ENCODE measurements at regions not wholly inside any gene's neighbourhood (a gene's known extent, or its start where the extent isn't known, plus 50 kb on each side); places are given as distances from the start of the nearest gene placed in this dataset.

- DNase-seq, result no peak
Observed at GRCh38 chr16:48435318-48435680, 50.1 kb upstream of the SIAH1 start.

Measured in NCI-H1092 treated with DMSO at 0.1 percent for 48 hours (cell line).